Breast epithelium (tissue), 4 donors: ENCODE measurements at regions not wholly inside any gene's neighbourhood (a gene's known extent, or its start where the extent isn't known, plus 50 kb on each side); places are given as distances from the start of the nearest gene placed in this dataset.
"Not testable (repeated sequence)": the region's sequence is repeated elsewhere in the genome, so short reads cannot be mapped to it uniquely, and the experiment has no call there.

ENCODE experiments used
- DNase-seq, 2 donors: peaks; one replicate each; pipeline ENCODE4 v3.0.0-alpha.2; 2019; ENCODE audit warnings: low spot score in 2 of 2
- H3K27ac ChIP-seq, 2 donors: fragments of 200-600 bp; sonication (generic) in 1 of 2; one replicate each; pipeline ENCODE4 v1.5.1; 2016 to 2019; ENCODE audit warnings: mild to moderate bottlenecking in 1 of 2
- H3K27me3 ChIP-seq, 2 donors: fragments of 200-600 bp; sonication (generic) in 1 of 2; one replicate each; pipeline versions ENCODE4 v1.5.1 to v1.6.0; 2017 to 2019; ENCODE audit warnings: control low read depth in 1 of 2, mild to moderate bottlenecking in 1 of 2
- H3K36me3 ChIP-seq: fragments of 200-600 bp; one replicate; pipeline ENCODE4 v1.5.1; 2019
- H3K4me1 ChIP-seq, 2 donors: fragments of 200-600 bp; sonication (generic); one replicate each; pipeline ENCODE4 v1.5.1; 2016 to 2019; ENCODE audit warnings: control low read depth in 1 of 2
- H3K4me3 ChIP-seq, 3 donors: fragments of 200-600 bp; sonication (generic); 1 replicate in 2 of 3; 2 replicates in 1 of 3; pipeline ENCODE4 v1.5.1; 2016 to 2019; ENCODE audit warnings: mild to moderate bottlenecking in 3 of 3, moderate library complexity in 2 of 3
- H3K9me3 ChIP-seq, 2 donors: fragments of 200-600 bp; sonication (generic) in 1 of 2; one replicate each; pipeline ENCODE4 v1.5.1; 2016 to 2019; ENCODE audit warnings: control low read depth in 1 of 2
- POLR2A ChIP-seq: fragments of 450-650 bp; IDR thresholded peaks from one replicate; pipeline ENCODE4 v1.6.1; 2016; ENCODE audit warnings: antibody characterized with exemption, mild to moderate bottlenecking, moderate library complexity
- POLR2AphosphoS5 ChIP-seq, 3 donors: sonication (generic); formaldehyde crosslinking; IDR thresholded peaks; one replicate each; pipeline ENCODE4 v1.6.1; 2017; ENCODE audit warnings: antibody characterized with exemption in 3 of 3
- intact Hi-C: fragments of 100-400 bp; cut with DNase I; formaldehyde crosslinking; loops from one replicate; pipeline ENCODE4 v1.15.1; 2023; ENCODE audit warnings: low total_unique reads
- TF ChIP-seq, protein P1 (sequence below), 3 donors: fragments of 450-650 bp; IDR thresholded peaks; one replicate each; pipeline ENCODE4 v1.5.1; 2016 to 2017; ENCODE audit warnings: antibody characterized with exemption in 3 of 3, mild to moderate bottlenecking in 3 of 3, moderate library complexity in 3 of 3

DNA sequence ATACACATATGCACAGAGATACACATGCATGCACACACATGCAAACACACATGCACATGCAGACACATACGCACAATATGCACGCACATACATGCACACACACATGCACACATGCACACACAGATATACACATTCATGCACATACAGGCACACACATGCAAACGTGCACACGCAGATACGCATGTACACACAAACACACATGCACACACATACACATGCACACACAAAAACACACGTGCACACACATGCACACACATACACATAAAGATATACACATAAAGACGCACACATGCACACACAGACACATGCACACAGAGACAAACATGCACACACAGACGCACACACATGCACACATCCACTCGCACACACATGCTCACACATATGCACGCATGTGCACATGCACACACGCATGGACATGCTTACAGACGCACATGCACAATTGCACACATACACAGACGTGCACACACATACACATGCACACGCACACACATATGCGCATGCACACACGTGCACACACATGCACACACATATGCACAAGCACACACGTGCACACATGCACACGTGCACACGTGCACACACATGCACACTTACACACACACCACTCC lies 145.2 kb downstream of the ADRA2C start:
- Histone ChIP-seq H3K36me3 (no peaks in the 10 kb centered on the region), H3K4me1 (no peaks in the 10 kb centered on the region), H3K27me3 (no peaks in the 10 kb centered on the region), H3K4me3 (no peak overlapping the region), H3K9me3 (no peaks in the 10 kb centered on the region), H3K27ac (no peak overlapping the region)
- intact Hi-C loops: no loop called here
- TF ChIP-seq, protein P1, sequence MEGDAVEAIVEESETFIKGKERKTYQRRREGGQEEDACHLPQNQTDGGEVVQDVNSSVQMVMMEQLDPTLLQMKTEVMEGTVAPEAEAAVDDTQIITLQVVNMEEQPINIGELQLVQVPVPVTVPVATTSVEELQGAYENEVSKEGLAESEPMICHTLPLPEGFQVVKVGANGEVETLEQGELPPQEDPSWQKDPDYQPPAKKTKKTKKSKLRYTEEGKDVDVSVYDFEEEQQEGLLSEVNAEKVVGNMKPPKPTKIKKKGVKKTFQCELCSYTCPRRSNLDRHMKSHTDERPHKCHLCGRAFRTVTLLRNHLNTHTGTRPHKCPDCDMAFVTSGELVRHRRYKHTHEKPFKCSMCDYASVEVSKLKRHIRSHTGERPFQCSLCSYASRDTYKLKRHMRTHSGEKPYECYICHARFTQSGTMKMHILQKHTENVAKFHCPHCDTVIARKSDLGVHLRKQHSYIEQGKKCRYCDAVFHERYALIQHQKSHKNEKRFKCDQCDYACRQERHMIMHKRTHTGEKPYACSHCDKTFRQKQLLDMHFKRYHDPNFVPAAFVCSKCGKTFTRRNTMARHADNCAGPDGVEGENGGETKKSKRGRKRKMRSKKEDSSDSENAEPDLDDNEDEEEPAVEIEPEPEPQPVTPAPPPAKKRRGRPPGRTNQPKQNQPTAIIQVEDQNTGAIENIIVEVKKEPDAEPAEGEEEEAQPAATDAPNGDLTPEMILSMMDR (IDR thresholded peaks at IDR 0.05): no peak
- no peak for TF ChIP-seq POLR2AphosphoS5 (IDR thresholded peaks at IDR 0.05)
- TF ChIP-seq POLR2A: no peak
- no peak for DNase-seq

DNA sequence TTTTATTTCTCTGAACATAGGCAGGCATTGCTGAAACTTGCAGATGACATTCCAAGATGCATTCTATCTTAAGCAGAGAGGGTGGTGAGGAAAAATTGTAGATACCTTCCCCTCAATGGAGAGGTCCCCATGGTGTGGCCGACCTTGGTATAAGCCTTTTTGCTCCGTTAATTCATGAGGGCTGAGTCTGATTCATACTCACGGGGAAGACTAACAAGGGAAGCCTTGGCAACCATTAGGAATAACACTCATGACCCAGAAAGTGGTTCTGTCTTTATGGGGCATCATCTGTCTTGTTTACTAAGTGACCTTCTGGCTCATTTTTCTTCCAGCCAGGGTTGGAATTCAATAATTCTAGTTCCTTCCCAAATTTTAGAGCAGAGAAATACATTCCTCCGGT lies 148.3 kb downstream of the ADRA2C start:
- H3K4me3 ChIP-seq, H3K4me1 ChIP-seq, H3K27ac ChIP-seq, H3K9me3 ChIP-seq, H3K36me3 ChIP-seq, DNase-seq, intact Hi-C loops, H3K27me3 ChIP-seq: not testable (repeated sequence)

DNA sequence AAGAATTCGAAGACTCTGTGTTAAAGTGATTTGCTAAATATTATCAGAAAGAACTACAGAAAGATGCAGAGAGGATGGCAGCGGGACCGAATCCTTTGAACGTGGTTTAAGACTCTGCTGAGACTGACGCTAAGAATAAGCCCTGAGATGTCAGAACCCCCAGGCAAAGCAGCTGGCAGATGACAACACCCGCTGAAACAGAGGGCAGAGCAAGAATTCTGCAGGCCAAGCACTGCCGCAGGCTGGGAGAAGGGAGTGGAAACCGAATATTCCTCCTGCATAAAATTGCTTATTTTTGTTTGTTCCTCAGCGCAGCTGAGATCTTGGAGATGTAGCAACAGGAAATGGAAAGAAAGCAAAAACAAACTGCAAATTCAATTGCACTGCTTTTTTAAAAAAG lies 153.3 kb downstream of the ADRA2C start:
- H3K36me3 ChIP-seq, DNase-seq, H3K27ac ChIP-seq, H3K4me3 ChIP-seq, H3K4me1 ChIP-seq, H3K27me3 ChIP-seq, H3K9me3 ChIP-seq, intact Hi-C loops: not testable (repeated sequence)

DNA sequence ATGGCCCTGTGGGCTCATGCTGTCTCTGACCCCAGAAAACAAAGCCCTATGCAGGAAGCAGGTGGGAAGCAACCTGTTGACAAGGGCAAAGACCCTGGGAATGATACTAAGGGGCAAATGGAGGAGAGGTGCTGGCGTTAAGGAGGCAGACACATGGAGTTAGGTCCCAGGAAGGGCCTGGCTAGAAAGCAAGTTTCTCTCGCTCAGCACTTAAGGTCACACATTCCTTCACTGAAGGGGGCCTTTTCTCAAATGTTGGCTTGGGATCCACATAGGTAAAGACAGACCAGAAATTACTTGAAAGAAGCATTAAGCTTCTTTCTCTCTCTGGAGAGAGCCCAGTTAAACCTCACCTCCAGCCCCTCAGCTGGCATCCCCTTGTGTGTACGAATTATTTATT lies 155.7 kb downstream of the ADRA2C start:
- H3K9me3 ChIP-seq, H3K36me3 ChIP-seq, H3K27ac ChIP-seq, H3K27me3 ChIP-seq, intact Hi-C loops, H3K4me1 ChIP-seq, DNase-seq, H3K4me3 ChIP-seq: not testable (repeated sequence)

DNA sequence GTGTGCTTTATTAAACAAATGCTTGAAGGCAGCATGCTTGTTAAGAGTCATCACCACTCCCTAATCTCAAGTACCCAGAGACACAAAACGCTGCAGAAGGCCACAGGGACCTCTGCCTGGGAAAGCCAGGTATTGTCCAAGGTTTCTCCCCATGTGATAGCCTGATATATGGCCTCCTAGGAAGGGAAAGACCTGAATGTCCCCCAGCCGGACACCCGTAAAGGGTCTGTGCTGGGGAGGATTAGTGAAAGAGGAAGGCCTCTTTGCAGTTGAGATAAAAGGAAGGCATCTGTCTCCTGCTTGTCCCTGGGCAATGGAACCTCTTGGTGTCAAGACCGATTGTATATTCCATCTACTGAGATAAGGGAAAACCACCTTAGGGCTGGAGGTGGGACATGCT lies 159.7 kb downstream of the ADRA2C start:
- DNase-seq, H3K4me1 ChIP-seq, H3K36me3 ChIP-seq, H3K27ac ChIP-seq, H3K9me3 ChIP-seq, H3K4me3 ChIP-seq, intact Hi-C loops, H3K27me3 ChIP-seq: not testable (repeated sequence)

DNA sequence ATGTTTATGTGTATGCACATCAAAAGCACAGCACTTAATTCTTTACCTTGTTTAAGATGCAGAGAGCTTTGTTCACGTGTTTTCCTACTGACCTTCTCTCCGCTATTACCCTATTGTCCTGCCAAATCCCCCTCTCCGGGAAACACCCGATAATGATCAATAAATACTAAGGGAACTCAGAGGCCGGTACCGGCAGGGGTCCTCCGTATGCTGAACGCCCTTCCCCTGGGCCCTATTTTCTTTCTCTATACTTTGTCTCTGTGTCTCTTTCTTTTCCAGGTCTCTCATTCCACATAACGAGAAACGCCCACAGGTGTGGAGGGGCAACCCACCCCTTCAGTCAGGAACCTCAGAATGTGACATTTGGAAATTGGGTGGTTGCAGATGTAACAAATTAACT lies 160.1 kb downstream of the ADRA2C start:
- H3K27ac ChIP-seq, H3K27me3 ChIP-seq, intact Hi-C loops, H3K9me3 ChIP-seq, H3K4me1 ChIP-seq, H3K36me3 ChIP-seq, DNase-seq, H3K4me3 ChIP-seq: not testable (repeated sequence)

DNA sequence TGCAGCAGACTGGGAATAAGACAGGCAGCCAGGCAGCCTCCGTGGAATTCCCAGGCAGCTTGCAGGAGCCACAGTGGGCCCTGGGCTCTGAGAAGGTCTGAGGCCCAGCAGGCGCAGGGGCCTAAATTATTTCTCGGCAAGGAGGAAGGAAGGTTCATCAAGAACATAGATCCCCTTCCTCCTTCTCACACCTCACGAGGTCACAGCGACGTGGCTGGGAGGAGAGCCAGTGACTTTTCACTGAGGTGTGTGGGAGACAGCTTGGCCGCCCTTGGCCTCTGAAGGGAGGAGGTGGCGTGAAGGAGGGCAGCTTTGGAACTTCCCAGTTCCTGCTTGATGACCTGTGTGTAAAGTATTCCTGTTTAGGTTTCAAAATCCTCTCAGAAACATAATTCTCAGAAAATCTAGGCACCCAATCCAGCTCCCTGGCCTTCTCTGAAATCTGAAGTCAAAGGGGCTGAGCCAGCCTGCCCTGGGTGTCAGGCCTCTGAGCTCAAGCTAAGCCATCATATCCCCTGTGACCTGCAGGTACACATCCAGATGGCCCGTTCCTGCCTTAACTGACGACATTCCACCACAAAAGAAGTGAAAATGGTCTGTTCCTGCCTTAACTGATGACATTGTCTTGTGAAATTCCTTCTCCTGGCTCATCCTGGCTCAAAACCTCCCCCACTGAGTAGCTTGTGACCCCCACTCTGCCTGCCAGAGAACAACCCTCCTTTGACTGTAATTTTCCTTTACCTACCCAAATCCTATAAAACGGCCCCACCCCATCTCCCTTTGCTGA lies 161.0 kb downstream of the ADRA2C start:
- H3K4me1 ChIP-seq, H3K9me3 ChIP-seq, H3K27ac ChIP-seq, H3K36me3 ChIP-seq, H3K4me3 ChIP-seq, intact Hi-C loops, H3K27me3 ChIP-seq, DNase-seq: not testable (repeated sequence)

DNA sequence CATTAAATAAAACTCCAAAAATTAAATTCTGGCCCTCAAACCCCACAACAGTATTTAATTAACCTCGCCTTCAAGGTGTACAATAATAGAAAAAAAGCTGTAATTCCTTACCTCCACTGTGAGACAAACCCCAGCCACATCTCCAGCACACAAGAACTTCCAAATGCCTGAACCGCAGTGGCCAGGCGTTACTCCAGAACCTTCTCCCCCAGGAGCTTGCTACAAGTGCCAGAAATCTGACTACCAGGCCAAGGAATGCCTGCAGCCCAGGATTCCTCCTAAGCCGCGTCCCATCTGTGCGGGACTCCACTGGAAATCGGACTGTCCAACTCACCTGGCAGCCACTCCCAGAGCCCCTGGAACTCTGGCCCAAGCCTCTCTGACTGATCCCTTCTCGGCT lies 163.2 kb downstream of the ADRA2C start:
- H3K4me1 ChIP-seq, H3K36me3 ChIP-seq, H3K4me3 ChIP-seq, H3K9me3 ChIP-seq, H3K27ac ChIP-seq, DNase-seq, H3K27me3 ChIP-seq, intact Hi-C loops: not testable (repeated sequence)

DNA sequence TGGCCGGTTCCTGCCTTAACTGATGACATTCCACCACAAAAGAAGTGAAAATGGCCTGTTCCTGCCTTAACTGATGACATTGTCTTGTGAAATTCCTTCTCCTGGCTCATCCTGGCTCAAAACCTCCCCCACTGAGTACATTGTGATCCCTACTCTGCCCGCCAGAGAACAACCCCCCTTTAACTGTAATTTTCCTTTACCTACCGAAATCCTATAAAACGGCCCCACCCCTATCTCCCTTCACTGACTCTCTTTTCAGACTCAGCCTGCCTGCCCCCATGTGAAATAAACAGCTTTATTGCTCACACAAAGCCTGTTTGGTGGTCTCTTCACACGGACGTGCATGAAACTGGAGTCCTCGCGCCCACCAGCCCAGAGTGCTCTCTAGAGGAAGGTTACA lies 166.5 kb downstream of the ADRA2C start:
- DNase-seq, H3K4me1 ChIP-seq, H3K4me3 ChIP-seq, intact Hi-C loops, H3K9me3 ChIP-seq, H3K27me3 ChIP-seq, H3K27ac ChIP-seq, H3K36me3 ChIP-seq: not testable (repeated sequence)

DNA sequence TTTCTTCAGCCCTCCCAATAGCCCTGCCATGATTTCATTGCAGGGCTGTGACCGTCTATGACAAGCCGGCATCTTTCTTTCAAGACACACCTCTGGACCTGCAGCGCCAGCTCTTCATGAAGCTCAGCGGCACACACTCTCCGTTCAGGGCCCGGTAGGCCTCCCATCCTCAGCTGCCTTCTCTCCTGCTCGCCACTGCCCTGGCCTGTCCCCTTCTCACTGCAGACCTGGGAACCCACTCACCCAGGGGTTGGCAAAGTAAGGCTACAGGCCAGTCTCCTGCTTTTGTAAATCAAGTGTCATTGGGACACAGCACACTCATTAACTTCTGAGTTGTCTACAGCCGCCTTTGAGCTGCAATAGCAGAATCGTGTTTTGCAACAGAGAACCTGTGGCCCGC lies 169.2 kb downstream of the ADRA2C start:
- DNase-seq, intact Hi-C loops, H3K9me3 ChIP-seq, H3K4me3 ChIP-seq, H3K36me3 ChIP-seq, H3K4me1 ChIP-seq, H3K27ac ChIP-seq, H3K27me3 ChIP-seq: not testable (repeated sequence)
